Spleen (tissue), 7 donors: ENCODE measurements at regions not wholly inside any gene's neighbourhood (a gene's known extent, or its start where the extent isn't known, plus 50 kb on each side); places are given as distances from the start of the nearest gene placed in this dataset.

Experiments used
- POLR2AphosphoS5 ChIP-seq, 3 donors: sonication (generic); formaldehyde crosslinking; IDR thresholded peaks; one replicate each; pipeline ENCODE4 v1.5.1; 2017; ENCODE audit warnings: antibody characterized with exemption in 3 of 3
- TF ChIP-seq, protein P1 (sequence below), 11 experiments: fragments of 200-600 bp in 7 of 11; fragments of 450-650 bp in 4 of 11; sonication (generic) in 4 of 11; IDR thresholded peaks in 8 of 11; conservative IDR thresholded peaks in 3 of 11; 1 replicate in 7 of 11; 2 replicates in 4 of 11; pipeline versions ENCODE4 v1.4.0 to v1.8.0; 2016 to 2021; ENCODE audit warnings: antibody characterized with exemption in 11 of 11, inconsistent platforms in 4 of 11, mild to moderate bottlenecking in 1 of 11
- donor health status: DM: no; HTN: no; CAD: no; lungs with moderate emphysema.
- donor health status: DM: no; HTN: no; CAD: no.
- donor health status: DM: no; HTN: no; CAD: no.

DNA sequence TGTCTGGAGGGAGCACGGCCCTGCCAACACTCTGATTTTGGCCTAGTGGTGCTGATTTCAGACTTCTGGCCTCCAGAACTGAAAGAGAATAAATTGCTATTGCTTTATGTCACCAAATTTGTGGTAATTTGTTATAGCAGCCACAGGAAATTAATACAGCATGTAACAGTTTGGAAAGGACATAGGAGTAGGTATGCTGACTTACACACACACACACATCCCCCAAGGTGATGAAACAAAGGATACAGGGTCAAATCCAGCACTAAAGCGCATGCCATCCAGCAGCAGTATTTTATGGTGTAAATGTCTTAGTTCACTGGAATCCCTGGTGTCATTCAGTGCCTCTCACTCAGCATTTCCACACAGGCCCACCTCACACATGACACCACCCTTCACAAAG lies 72.2 kb upstream of the MAN1A2 start:
- no peak for TF ChIP-seq POLR2AphosphoS5 (IDR thresholded peaks at IDR 0.05)
- TF ChIP-seq, protein P1, sequence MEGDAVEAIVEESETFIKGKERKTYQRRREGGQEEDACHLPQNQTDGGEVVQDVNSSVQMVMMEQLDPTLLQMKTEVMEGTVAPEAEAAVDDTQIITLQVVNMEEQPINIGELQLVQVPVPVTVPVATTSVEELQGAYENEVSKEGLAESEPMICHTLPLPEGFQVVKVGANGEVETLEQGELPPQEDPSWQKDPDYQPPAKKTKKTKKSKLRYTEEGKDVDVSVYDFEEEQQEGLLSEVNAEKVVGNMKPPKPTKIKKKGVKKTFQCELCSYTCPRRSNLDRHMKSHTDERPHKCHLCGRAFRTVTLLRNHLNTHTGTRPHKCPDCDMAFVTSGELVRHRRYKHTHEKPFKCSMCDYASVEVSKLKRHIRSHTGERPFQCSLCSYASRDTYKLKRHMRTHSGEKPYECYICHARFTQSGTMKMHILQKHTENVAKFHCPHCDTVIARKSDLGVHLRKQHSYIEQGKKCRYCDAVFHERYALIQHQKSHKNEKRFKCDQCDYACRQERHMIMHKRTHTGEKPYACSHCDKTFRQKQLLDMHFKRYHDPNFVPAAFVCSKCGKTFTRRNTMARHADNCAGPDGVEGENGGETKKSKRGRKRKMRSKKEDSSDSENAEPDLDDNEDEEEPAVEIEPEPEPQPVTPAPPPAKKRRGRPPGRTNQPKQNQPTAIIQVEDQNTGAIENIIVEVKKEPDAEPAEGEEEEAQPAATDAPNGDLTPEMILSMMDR (IDR thresholded peaks at IDR 0.05 in 8 of 11, conservative IDR thresholded peaks at IDR 0.05 in 3 of 11), result no peak
